ENCODE measurements at regions not wholly inside any gene's neighbourhood (a gene's known extent, or its start where the extent isn't known, plus 50 kb on each side); places are given as distances from the start of the nearest gene placed in this dataset.

DNA sequence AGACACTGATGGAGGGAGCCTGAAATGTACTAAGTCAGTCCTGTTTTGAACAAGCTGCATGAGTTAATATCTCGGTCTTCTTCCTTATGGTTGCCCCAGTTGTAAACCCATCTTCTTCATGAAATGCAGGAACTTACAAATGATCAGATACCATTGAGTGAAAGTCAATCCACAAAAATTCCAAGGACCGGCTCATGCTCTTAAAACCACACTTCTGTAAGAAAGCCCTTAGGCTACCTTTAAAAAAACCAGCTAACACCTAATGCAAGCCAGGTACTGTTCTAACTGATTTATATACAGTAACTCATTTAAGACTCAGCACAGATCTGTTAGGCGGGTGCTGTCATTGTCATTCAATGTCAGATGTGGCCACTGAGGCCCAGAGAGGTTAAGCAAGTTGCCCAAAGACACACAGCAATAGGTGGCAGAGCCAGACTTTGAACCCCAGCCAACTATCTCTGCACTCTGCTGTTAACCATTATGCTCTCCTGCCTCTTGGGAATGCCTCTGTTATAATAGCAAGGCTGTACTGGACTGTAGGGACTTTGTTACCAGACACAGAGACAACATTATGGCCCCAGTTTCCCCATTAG is 93.4 kb downstream of the C16orf95 start:
- no peak for DNase-seq (ENCODE audit: low spot score)

DNA sequence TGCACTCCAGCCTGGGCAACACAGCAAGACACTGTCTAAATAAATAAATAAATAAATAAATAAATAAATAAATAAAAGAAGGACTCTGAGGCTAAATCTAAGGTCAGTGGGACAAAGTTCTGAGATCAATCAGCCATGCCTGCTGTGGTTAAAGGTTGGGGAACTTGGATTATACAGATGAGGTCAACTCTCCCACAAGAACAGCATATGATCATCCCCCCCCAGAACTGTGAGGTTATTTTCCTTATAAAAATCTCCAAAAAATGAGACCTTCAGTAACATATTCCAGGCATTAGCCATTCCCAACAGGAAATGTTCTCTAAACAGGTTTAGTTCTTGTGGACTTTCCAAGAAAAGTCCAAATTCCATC is 90.3 kb downstream of the C16orf95 start:
- no peak for DNase-seq (ENCODE audit: low spot score)

DNA sequence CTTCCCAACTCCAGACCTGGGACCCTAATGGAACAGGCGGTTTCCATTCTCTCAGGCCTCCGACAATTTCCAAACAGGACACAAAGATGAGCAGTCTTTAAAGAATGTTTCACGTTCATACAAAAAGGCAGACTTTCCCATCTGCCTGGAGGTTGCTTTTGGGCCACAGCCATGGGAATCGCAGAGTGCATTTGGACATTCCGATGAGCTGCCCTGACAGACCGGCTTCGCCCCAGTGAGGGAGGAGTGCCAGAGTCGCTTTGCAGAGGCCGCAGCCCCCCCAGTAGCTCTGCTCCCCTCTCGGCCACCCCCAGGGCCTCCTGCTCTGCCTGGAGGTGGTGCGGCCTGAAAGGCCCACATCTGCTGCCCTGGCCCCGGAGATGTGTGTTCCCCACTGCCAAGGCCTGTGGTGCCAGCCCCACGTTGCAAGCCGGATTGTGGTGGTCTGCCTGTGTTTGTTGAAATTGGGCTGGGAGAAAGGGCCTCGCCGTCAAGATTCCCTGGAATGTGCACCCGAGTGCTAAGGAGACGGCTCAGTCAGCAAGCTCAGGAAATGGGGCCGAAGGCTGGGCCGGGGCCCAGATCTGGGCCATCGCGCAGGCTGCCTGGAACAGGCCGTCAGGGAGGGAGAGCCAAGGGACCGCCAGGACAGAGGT is 89.8 kb downstream of the C16orf95 start:
- no peak for DNase-seq (ENCODE audit: low spot score)

- DNase-seq (ENCODE audit: low spot score) = no peak
These were observed 88.8 kb downstream of the C16orf95 start for GRCh38 chr16:87228363-87228762.

GRCh38 chr16:87229230-87230188 is 87.7 kb downstream of the C16orf95 start:
- DNase-seq (ENCODE audit: low spot score) = no peak

GRCh38 chr16:87230571-87230970 is 86.6 kb downstream of the C16orf95 start:
- DNase-seq (ENCODE audit: low spot score) = no peak

DNA sequence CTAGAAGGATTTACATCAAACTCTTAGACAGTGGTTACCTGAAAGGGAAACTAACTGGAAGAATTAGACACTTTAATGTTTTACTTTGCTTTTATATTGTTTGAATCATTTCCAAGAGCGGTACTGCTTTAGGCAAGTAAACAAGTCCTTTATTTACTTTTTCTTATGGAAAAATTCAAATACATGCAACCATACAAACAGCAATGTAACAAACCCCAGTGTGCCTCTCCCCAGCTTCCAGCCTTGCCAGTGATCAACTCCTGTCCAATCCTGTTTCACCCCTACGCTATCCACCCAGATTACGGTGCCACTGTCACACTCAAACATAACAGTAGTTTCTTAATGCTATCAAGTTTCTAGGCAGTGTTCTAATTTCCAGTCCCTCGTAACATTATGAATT is 85.9 kb downstream of the C16orf95 start:
- DNase-seq (ENCODE audit: low spot score) = no peak

DNA sequence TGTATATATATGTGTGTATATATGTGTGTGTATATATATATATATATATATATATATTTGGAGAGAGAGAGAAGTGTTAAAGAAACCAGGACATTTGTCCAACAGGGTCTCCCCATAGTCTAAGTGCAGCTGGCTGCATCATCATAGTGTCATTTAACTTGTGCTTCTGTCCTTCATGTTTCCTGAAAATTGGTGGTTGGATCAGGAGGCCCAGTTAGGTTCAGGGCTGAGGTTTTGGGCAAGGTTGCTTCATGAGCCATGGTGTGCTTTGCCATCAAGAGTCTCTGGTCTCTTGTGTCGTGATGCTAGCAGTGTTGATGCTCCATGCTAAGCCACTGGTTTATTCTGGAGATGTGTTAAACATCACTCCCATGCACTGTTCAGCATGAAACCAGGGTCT is 85.3 kb downstream of the C16orf95 start:
- no peak for DNase-seq (ENCODE audit: low spot score)

GRCh38 chr16:87233928-87234327 is 83.3 kb downstream of the C16orf95 start:
- DNase-seq (ENCODE audit: low spot score) = no peak

- no peak for DNase-seq (ENCODE audit: low spot score)
These were observed 82.6 kb downstream of the C16orf95 start for GRCh38 chr16:87234601-87235000.

DNA sequence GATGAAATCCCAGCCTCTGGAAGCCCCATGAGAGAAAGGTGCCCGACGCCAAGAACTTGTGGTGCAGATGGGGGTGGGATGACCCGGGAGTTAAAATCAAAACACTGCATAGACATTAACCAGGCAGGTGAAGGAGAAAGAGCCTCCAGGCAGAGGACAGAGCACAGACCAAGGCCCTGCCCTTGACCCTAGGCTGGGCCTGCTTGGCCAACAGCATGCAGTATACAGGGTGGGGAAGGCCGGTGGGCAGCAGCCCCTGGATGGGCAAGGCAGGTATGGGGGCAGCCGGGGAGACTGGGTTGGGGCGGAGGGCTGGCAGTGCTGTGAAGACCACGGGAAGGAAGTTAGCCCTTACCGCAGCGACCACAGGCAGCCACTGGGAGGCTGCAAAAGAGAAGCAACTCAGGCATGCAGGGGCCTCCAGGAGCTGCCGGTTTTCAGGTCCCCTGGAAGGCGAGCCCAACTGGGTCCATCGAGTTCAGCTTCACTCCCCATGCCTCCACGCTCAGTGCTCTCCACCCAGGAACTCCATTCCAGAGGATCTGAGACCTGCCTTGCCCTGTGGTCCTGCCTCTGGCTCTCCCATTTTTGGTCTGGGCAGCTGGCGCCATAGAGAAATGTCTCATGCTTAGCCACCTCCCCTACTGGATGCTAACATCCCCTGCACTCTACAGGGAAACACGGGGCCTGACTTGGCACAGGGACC is 81.2 kb downstream of the C16orf95 start:
- no peak for DNase-seq (ENCODE audit: low spot score)

DNA sequence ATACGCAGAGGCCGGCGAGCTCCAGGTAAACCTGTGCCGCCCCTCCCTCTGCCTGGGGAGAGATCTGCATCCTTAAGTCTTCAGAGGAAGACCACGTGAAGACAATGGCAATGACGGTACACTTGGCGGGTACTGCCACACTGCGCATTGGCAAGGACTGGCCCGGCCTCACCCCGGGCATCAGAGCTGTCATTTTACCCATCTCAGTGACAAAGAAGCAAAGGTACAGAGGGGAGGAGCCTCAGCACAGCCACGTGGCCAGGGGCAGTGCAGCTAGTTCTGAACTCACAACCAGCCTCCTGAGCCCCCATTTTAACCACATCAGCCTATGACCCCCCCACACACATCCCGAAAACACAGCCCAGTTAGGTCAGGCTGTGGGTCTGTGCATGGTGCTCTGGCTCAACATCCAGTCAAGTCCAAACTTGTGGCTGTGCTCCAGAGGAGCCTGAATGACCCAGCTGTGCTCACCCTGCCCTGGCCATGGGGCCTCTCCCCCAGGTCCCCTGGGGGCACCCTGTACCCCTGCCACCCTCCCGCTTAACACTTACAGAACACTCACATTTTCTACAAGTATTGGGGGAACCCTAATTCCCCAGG is 80.6 kb downstream of the C16orf95 start:
- DNase-seq (ENCODE audit: low spot score) = no peak

DNA sequence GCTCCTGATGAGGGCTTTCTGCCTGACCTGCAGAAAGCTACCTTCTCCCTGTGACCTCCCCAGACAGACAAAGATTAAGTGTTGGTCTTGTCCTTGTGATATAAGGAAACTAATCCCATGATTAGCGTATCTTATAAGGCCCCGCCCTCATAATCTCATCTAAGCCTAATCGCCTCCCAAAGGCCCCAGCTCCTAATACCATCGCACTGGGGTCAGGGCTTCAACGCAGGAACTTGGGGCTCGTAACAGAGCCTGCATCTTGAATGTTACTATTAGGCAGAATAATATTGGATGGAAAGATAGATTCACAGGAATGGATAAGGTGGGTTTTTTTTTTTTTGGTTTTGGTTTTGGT is 78.9 kb downstream of the C16orf95 start:
- DNase-seq (ENCODE audit: low spot score) = no peak

- DNase-seq (ENCODE audit: low spot score) = no peak
These were observed 77.6 kb downstream of the C16orf95 start for GRCh38 chr16:87239545-87239944.

DNA sequence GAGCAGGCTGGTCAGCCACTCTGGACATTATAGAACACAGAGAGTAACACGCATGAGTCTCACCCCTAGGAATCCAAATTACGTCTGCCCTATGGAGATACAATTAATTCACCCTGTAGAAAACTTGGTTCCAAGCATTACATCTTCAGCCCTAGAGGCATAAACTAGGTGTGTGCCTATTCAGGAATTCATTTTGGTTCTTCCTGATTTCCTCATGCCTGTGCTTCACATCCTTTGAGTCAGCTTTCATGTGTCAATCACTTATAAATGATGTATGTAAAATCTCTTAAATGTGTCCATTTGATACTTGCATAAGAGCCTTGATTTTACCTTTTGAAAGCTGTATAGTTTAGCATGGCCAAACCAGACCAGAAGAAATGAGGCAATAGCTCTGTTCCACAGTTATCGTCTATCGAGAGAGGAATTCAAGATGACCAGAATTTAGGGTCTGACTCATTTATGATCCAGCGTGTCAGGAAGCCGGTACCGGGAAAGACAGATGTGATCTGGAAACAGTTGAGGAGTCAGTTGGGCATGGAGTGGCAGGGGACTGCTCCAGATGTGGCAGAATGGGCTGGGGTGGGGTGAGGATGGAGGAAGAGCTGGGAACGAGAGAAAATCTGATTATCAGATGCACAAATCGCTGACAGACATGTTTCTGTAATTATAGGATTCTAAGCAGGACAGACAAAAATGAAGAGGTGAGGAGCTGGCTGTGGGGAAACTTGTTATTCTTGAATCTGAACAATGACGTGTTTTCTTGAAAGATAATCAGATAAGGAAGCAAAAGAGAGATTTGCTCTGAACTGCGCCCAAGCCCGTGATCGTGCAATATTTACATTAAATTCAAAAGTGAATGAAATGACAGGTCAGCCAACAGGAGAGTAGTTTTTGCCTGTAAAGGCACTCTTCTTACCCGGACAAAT is 76.7 kb downstream of the C16orf95 start:
- DNase-seq (ENCODE audit: low spot score) = no peak

DNA sequence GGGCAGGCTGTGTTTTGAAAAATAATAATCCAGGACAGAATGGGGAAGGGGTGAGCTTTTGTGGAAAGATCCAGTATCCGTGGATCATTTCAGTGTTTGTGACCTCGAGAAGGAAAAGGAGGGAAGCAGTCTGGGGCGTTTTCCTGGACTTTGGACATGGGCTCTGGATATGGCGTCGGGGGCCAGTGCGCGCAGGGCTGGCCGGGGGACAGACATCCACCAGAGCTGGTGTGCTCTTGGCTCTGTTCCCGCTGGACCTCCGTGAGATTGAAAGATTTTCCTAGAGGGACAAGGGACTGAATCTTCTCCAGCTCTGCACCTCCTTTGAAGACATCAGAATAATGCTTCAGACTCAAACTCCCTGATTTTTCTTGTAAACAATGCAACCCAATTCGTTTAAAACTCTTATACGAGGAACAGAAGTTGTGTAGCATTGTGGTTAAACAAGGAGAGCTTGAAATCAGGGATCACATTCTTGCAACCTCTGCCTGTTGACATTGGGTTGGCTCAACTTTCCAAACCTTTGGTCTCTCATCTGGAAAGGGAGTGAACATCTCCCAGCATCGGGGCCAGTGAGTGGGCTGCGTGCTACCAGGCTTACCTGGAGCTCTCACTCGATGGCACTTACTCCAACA is 75.9 kb downstream of the C16orf95 start:
- no peak for DNase-seq (ENCODE audit: low spot score)

DNA sequence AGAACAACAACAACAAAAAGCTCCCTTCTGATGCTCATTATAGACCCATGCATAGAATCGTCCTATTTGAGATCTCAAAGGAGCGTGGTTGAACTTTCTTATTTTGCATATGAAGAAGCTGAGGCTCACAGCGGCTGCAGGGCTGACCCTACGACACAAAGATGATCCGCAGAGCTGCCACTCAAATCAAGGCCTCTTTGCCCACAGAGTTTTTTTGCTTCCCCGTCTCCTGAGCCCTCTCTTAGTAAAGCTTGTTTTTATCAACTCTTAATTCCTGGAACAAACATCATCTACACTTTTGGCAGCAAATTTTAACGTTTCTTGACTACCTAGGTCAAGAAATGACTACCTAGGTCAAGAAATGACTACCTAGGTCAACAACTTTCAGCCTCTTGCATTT is 73.7 kb downstream of the C16orf95 start:
- DNase-seq (ENCODE audit: low spot score) = no peak

GRCh38 chr16:87244636-87245197 is 72.5 kb downstream of the C16orf95 start:
- DNase-seq (ENCODE audit: low spot score) = no peak

DNA sequence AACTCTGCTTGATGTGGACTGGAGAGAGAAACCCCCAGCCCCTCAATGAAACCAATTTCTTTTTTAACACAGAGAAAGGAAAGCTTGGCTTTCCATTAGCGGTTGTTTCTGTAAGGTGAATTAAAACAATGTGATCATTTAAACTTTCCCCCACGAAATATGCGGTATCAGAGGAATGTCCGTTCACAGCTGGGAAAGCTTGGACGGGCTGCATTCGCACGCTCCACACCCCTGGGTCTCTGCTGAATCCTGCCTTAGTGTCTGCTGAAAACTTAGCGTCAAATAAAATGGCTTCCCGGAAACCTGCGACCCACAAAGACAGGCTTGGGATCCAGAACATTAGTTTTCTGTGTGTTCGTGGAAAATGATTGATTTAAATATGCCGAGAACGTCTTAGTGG is 71.7 kb downstream of the C16orf95 start:
- no peak for DNase-seq (ENCODE audit: low spot score)
